GM12874 (cell line): ENCODE measurements at regions not wholly inside any gene's neighbourhood (a gene's known extent, or its start where the extent isn't known, plus 50 kb on each side); places are given as distances from the start of the nearest gene placed in this dataset.

ENCODE experiments used
- TF ChIP-seq, protein P1 (sequence below): IDR thresholded peaks from 2 replicates; pipeline ENCODE4 v1.5.1; 2011; ENCODE audit warnings: low read depth, mild to moderate bottlenecking, control low read depth, low read length, moderate library complexity; ENCODE audit not compliant: insufficient read depth

DNA sequence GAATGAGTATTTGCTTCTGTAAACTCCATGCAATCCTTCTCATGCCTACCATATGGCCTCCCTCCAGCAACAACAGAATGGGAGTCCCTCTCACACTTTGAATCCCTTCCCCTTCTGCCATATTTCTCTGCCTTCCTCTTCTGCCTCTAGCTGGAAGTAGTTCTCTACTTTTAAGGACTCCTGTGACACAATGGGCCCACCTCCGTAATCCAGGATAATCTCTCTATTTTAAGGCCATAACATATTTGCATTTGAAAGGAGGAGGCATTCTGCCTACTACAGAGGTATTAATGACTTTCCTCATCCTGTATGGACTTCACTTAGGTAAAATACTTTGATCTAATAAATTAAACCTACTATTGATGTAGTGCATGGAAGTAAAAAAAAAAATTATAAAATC, 155.4 kb upstream of the ITGA1 start:
- TF ChIP-seq, protein P1, sequence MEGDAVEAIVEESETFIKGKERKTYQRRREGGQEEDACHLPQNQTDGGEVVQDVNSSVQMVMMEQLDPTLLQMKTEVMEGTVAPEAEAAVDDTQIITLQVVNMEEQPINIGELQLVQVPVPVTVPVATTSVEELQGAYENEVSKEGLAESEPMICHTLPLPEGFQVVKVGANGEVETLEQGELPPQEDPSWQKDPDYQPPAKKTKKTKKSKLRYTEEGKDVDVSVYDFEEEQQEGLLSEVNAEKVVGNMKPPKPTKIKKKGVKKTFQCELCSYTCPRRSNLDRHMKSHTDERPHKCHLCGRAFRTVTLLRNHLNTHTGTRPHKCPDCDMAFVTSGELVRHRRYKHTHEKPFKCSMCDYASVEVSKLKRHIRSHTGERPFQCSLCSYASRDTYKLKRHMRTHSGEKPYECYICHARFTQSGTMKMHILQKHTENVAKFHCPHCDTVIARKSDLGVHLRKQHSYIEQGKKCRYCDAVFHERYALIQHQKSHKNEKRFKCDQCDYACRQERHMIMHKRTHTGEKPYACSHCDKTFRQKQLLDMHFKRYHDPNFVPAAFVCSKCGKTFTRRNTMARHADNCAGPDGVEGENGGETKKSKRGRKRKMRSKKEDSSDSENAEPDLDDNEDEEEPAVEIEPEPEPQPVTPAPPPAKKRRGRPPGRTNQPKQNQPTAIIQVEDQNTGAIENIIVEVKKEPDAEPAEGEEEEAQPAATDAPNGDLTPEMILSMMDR: no peak

DNA sequence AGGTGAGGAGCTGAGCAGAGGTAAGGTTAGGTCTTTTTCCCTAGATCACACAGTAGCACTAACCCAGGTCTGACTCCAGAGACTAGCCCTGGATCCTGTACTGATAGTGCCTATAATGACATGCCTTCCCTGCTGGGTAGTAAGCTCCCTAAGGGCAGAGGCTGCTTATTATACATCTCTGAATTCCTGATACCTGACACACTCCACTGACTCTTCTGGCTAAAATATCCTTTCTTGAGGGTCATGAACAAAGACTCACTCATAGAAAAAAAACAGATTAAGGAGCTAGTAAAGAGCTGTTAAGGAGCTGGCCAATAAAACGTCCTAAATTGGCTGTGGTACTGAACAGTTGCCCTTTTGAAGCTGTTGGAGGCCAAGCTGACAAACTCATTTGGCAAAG, 149.0 kb upstream of the ITGA1 start:
- TF ChIP-seq, protein P1: no peak

DNA sequence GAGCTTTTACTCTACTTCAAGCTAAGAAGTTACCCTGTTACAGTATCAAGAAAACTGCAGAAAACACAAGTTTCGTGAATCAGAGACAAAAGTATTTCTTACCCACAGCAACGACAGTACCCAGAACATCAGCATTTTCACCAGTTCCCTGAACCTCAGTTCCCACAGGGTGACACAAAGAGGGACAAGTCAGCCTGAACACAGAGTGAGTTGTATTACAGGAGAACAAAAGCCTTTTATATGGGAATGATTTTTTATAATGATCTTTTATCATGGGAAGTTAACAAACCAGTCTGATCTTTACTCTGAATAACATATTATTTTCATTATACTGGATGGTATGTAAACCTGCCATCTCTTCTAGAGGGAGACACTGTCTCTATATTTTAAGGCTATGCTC, 139.0 kb upstream of the ITGA1 start:
- TF ChIP-seq, protein P1: no peak

DNA sequence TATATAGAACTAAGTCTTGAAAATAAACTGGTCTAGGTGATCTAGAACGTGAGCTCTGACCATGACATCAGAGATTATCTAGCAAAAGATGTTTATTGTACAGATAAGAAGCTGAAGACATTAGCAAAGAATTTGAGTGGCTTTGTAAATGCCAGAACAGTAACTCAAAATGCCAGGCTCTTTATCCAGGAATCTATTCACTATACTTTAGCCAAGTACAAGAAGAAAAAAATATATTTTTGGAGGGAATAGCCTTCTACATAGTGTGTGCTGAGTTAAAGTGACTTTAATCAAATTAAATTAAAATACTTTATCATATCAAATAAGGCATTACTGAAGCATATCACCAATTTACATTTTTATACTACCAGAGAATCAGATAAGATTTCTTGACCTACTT, 132.6 kb upstream of the ITGA1 start:
- TF ChIP-seq, protein P1: no peak

DNA sequence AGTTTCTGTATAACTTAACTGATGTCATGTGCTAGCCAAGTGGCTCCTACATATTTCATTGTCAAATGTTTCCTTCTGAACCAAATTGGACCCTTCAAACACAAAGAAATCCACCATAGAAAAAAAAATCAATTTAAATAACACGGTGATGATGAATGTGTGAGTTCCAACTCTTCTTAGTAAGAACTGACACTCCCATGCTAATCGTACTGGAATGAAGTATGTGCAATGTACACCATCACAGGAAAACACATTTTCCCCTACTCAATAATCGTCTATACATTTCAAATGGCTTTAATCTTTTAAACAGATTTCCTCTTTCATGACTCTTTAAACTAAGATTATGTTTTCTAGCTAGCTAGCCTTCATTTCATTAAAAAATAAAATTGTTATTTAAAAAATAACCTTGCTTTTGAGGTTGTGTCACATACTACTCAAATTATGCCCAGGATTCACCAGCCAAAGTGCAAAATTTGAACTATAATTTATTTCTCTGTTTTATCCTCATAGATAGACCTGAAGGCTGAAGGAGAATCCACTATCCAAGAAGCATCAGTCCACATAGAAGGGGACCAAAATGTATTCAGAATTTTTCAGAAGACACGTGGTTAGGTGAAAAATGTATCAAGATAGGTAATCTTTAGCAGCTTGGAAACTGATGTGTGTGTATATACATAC, 131.0 kb upstream of the ITGA1 start:
- TF ChIP-seq, protein P1: no peak

DNA sequence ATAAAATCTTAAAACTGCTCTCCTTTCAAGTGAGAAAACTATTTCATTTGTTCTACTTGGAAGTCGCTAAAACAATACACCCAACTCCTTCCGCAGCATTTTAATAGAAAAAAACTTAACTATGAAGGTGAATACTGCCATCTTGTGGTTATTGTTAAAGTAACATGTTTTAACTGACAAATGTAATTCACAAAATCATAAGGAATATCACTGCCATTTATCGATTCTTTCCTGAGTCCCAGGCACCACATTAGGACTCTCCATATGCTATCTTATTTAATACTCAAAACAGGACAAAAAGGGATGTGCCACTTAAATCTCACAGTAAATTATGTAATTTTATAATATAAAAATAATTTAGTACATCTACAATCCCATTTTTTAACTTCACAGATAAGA, 130.5 kb upstream of the ITGA1 start:
- TF ChIP-seq, protein P1: no peak

DNA sequence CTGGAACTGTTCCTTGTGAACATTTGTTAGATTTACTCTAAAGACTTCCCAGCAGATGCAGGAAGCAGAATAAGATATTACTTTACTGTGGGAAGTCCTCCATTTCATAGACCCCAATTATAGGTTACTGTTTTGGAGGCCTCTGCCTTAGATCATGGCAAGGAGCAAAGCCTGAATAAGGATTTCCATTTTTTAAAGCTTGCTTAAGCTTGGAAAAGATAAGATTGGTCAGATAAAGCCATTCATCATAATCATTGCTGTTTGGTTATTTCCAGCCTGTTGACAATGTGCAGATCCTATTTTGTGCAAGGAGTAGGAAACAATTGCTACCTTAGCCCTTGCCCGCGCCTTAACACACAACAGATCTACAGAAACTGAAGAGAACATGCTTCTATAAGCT, 129.5 kb upstream of the ITGA1 start:
- TF ChIP-seq, protein P1: no peak
